SU-DHL-6 (cell line): ENCODE measurements at regions not wholly inside any gene's neighbourhood (a gene's known extent, or its start where the extent isn't known, plus 50 kb on each side); places are given as distances from the start of the nearest gene placed in this dataset.

Experiments
- H2AFZ ChIP-seq: fragments of 200-600 bp; sonication (generic); 2 replicates; pipeline ENCODE4 v1.6.1; 2014; ENCODE audit warnings: low read depth, mild to moderate bottlenecking, moderate library complexity, mixed read lengths, antibody characterized with exemption, low read length; ENCODE audit not compliant: severe bottlenecking
- H3F3A ChIP-seq: fragments of 200-600 bp; shearing (Covaris generic); 2 replicates; pipeline ENCODE4 v1.6.0; 2016; ENCODE audit warnings: antibody characterized with exemption, mild to moderate bottlenecking; ENCODE audit not compliant: insufficient read depth
- H3K27ac ChIP-seq: fragments of 200-600 bp; sonication (generic); 2 replicates; pipeline ENCODE4 v1.5.1; 2016; ENCODE audit warnings: low read depth, mild to moderate bottlenecking, low read length, moderate library complexity, mixed read lengths
- H3K27me3 ChIP-seq: fragments of 200-600 bp; sonication (generic), shearing (Covaris generic); 2 replicates; pipeline ENCODE4 v1.6.0; 2014; ENCODE audit warnings: mild to moderate bottlenecking, low read length
- H3K36me3 ChIP-seq: fragments of 200-600 bp; sonication (generic); 2 replicates; pipeline ENCODE4 v1.6.1; 2014; ENCODE audit warnings: mild to moderate bottlenecking, low read length, mixed read lengths
- H3K4me2 ChIP-seq: fragments of 300-600, 200-600 bp; shearing (Covaris generic), sonication (generic); 2 replicates; pipeline ENCODE4 v1.6.0; 2014; ENCODE audit warnings: low read length, low read depth, mild to moderate bottlenecking; ENCODE audit not compliant: poor library complexity, severe bottlenecking
- H3K4me3 ChIP-seq: fragments of 200-600 bp; sonication (generic); 2 replicates; pipeline ENCODE4 v1.5.1; 2014; ENCODE audit warnings: antibody characterized with exemption, low read length, mild to moderate bottlenecking, mixed read lengths; ENCODE audit not compliant: insufficient read depth, poor library complexity, severe bottlenecking
- H3K79me2 ChIP-seq: fragments of 200-600 bp; sonication (generic); 2 replicates; pipeline ENCODE4 v1.6.1; 2014; ENCODE audit warnings: mild to moderate bottlenecking, low read length, moderate library complexity; ENCODE audit not compliant: insufficient read depth
- H3K9ac ChIP-seq: fragments of 200-600 bp; sonication (generic); 2 replicates; pipeline ENCODE4 v1.7.0; 2014; ENCODE audit warnings: mild to moderate bottlenecking, low read length
- H3K9me2 ChIP-seq: fragments of 200-600 bp; sonication (generic); replicated peaks from 2 replicates; pipeline ENCODE4 v1.6.1; 2014; ENCODE audit warnings: low read length; ENCODE audit not compliant: insufficient read depth
- H3K9me3 ChIP-seq: fragments of 200-600 bp; sonication (generic); 2 replicates; pipeline ENCODE4 v1.6.1; 2014; ENCODE audit warnings: low read length, mixed read lengths; ENCODE audit not compliant: insufficient read depth
- H4K20me1 ChIP-seq: fragments of 200-600 bp; sonication (generic); 2 replicates; pipeline ENCODE4 v1.6.1; 2014; ENCODE audit warnings: low read depth, mild to moderate bottlenecking, antibody characterized with exemption, low read length, moderate library complexity, mixed read lengths
- CTCF ChIP-seq: fragments of 200-600 bp; sonication (generic); IDR thresholded peaks from one replicate; pipeline ENCODE4 v1.5.1; 2017; ENCODE audit warnings: antibody characterized with exemption, mild to moderate bottlenecking, low read length, moderate library complexity; ENCODE audit not compliant: insufficient read depth, poor library complexity, severe bottlenecking
- EZH2phosphoT487 ChIP-seq: fragments of 200-600 bp; sonication (generic), shearing (Covaris generic); conservative IDR thresholded peaks from 2 replicates; pipeline ENCODE4 v1.6.1; 2018; ENCODE audit warnings: mild to moderate bottlenecking, antibody characterized with exemption, low read length, moderate library complexity, mixed read lengths

- H3K9me3 ChIP-seq = no peaks in the 10 kb centered on the region
- TF ChIP-seq CTCF (no peak), EZH2phosphoT487 (no peak)
- H3K36me3 ChIP-seq = no peaks in the 10 kb centered on the region
- no peaks in the 10 kb centered on the region for H3K9me2 ChIP-seq
- H4K20me1 ChIP-seq = no peaks in the 10 kb centered on the region
- H3K4me2 ChIP-seq = no peak overlapping the region
- no peak overlapping the region for H3K4me3 ChIP-seq
- no peaks in the 10 kb centered on the region for H3K27me3 ChIP-seq
- H3K27ac ChIP-seq = no peak overlapping the region
- H3K9ac ChIP-seq = no peak overlapping the region
- no peak overlapping the region for H2AFZ ChIP-seq
- H3F3A ChIP-seq = no peaks in the 10 kb centered on the region
- H3K79me2 ChIP-seq = no peaks in the 10 kb centered on the region
Observed at GRCh38 chr3:63032881-63033280, 157.7 kb upstream of the CADPS start.

- H3K36me3 ChIP-seq = no peaks in the 10 kb centered on the region
- no peak overlapping the region for H3K4me3 ChIP-seq
- no peaks in the 10 kb centered on the region for H3F3A ChIP-seq
- no peak overlapping the region for H2AFZ ChIP-seq
- no peak overlapping the region for H3K4me2 ChIP-seq
- H3K9ac ChIP-seq = no peak overlapping the region
- no peaks in the 10 kb centered on the region for H3K9me3 ChIP-seq
- no peak overlapping the region for H3K27ac ChIP-seq
- TF ChIP-seq EZH2phosphoT487 = no peak
- no peak for TF ChIP-seq CTCF
- no peaks in the 10 kb centered on the region for H3K9me2 ChIP-seq
- H3K27me3 ChIP-seq = no peaks in the 10 kb centered on the region
- no peaks in the 10 kb centered on the region for H4K20me1 ChIP-seq
- no peaks in the 10 kb centered on the region for H3K79me2 ChIP-seq
Observed at GRCh38 chr3:63034101-63034500, 158.9 kb upstream of the CADPS start.

- TF ChIP-seq EZH2phosphoT487 (no peak), CTCF (no peak)
- no peak overlapping the region for H3K4me2 ChIP-seq
- H3K27ac ChIP-seq = no peak overlapping the region
- no peaks in the 10 kb centered on the region for H3K27me3 ChIP-seq
- H3K9ac ChIP-seq = no peak overlapping the region
- H3K4me3 ChIP-seq = no peak overlapping the region
- H3F3A ChIP-seq = no peaks in the 10 kb centered on the region
- no peaks in the 10 kb centered on the region for H3K9me2 ChIP-seq
- H4K20me1 ChIP-seq = no peaks in the 10 kb centered on the region
- no peaks in the 10 kb centered on the region for H3K36me3 ChIP-seq
- H3K79me2 ChIP-seq = no peaks in the 10 kb centered on the region
- no peaks in the 10 kb centered on the region for H3K9me3 ChIP-seq
- H2AFZ ChIP-seq = no peak overlapping the region
Observed at GRCh38 chr3:63037116-63037515, 161.9 kb upstream of the CADPS start.

GRCh38 chr3:63042833-63043232 lies 167.6 kb upstream of the CADPS start:
- Histone ChIP-seq H4K20me1 (no peaks in the 10 kb centered on the region), H3K36me3 (no peaks in the 10 kb centered on the region), H3K9me2 (no peaks in the 10 kb centered on the region), H3K4me2 (no peak overlapping the region), H3K27ac (no peak overlapping the region), H3K27me3 (no peaks in the 10 kb centered on the region), H2AFZ (no peak overlapping the region), H3K9me3 (no peaks in the 10 kb centered on the region), H3F3A (no peaks in the 10 kb centered on the region), H3K79me2 (no peaks in the 10 kb centered on the region), H3K9ac (no peak overlapping the region), H3K4me3 (no peak overlapping the region)
- TF ChIP-seq EZH2phosphoT487 (no peak), CTCF (no peak)
